HG03103 (cell line): ENCODE measurements at regions not wholly inside any gene's neighbourhood (a gene's known extent, or its start where the extent isn't known, plus 50 kb on each side); places are given as distances from the start of the nearest gene placed in this dataset.

Experiments
- ATAC-seq: cut with Tn5 transposase; IDR thresholded peaks from one replicate; pipeline ENCODE4 v1.9.1; 2021; ENCODE audit warnings: low read depth; ENCODE audit not compliant: unreplicated experiment

DNA sequence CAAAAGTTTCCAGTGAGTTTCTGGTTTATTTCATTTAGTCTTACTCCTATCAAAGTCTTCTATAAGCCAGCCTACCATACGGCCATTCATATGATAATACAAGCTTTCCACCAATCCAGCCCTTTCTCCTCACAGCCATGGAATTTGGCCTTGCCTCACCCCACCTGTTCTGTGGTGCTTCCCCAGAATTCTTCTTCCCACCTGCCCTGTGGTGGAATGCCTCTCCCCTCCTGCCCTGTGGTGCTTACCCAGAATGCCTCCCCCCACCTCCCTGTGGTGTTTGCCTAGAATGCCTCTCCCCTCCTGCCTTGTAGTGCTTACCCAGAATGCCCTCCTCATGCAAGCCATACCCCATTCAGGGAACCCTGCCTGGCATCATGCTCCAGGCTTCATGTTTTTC lies 90.3 kb upstream of the APC start:
- ATAC-seq, result no peak

DNA sequence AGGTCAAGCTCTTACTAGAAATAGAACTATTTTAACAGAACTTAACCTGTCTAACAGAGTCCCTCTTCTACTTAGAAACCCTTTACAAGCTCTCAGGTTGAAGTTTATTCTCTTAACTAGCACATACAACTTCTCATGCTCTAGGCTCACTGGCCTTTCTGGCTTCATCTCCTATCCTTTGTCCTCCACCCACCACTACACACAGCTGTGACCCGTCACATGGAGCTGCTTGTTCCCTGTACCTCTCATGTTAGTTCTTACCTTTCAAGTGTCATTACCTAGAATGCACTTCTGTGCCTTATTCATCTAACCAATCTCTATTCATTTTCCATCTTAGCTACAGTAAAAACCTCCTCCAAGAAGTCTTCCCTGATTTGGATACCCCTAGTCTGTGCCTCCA lies 89.4 kb upstream of the APC start:
- ATAC-seq, result no peak

DNA sequence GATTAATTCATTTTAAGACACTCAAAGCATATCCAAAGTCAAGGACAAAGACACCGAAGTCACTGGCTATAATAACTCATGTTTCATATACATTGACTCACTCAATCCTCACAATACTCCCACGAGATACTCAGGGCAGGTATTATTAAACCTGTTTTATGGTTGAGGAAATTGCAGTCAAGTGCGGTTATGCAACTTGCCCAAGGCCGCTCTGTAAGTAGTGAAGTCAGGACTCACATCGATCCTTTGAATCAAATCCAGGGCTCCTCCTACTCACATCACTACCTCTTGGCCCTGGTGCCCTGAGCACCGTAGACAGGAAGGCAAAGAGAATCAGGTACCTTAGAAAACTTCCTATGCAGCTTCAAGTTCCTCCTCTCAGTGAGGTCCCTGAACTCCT lies 87.8 kb upstream of the APC start:
- ATAC-seq, result no peak

DNA sequence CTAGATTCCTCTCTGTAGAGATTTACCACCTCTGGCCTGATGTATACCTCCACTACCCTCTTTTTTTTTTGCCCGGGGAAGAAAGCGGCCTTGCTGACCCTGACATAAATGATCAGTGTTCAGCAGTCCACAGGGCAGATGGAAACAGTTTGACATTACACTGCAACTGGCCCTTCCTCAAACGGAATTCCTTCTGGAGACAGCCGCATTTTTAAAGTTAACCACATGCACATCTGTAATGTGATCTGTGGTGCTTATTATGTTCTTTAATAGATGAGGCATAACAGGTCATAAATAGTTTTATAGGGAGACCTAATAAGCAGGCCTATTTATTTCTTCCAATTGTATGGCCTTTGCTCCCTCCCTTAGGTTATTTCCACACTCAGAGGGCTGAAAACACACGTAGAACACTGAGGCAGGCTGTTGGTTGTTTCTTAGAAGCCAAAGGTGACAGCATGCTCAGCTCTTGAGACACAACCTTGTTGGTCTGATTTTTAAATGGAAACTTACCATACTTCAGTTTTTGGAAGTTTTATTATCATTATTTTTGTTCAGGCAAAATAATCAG lies 84.0 kb upstream of the APC start:
- no peak for ATAC-seq

DNA sequence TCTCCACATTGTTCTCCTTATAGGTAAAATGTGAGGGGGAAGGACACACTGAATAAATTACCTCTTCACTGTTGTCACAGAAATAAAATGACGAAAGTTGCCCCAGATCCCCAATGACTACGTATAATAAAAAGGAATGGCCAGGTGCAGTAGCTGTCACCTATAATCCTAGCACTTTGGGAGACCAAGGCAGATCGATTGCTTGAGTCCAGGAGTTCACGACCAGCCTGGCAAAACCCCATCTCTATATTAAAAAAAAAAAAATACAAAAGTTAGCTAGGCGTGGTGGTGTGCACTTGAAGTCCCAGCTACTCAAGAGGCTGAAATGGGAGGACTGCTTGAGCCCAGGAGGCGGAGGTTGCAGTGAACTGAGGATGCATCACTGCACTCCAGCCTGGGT lies 82.2 kb upstream of the APC start:
- no peak for ATAC-seq

DNA sequence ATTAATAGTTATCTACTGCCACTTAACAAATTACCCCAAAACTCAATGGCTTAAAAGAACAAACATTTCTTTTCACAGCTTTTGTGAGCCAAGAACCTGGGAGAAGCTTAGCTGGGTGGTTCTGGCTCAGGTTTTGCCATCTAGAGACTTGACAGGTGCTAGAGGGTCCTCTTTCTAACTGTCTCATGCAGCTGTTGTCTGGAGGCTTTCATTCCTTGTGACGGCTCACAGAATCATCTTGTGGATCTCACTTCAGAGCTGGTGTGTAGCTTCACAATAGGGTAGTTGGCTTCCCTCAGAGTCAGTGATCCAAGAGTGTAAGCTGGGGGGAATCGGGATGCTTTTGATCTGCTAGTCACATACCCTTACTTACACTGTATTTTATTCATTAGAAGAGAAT lies 81.2 kb upstream of the APC start:
- no peak for ATAC-seq

DNA sequence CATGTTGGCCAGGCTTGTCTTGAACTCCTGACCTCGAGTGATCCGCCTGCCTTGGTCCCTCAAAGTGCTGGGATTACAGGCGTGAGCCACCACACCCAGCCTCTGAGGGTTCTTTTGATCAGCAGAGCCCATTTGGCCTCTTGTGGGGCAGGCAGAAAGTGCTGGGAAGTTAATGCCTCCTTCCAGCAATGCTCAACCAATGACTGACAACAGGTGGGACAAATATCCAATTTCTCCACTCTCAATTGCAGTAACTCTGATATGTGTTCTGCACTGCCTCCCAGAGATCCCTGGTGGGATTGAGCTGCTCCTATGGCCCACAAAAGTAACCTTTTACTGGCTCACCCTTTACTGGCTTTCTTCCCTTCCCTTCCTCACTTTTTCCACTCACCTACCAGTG lies 79.9 kb upstream of the APC start:
- no peak for ATAC-seq

DNA sequence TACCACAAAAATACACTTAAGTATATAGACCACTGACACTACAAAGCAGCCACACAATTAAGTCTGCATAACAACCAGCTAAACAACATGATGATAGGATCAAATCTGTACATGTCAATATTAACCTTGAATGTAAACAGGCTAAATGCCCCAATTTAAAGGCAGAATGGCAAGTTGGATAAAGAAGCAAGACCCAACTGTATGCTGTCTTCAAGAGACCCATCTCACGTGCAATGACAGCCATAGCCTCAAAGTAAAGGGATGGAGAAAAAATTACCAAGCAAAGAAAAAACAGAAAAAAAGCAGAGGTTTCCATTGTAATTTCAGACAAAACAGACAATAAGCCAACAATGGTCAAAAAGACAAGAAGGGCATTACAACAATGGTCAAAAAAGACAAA lies 77.3 kb upstream of the APC start:
- ATAC-seq, result no peak

DNA sequence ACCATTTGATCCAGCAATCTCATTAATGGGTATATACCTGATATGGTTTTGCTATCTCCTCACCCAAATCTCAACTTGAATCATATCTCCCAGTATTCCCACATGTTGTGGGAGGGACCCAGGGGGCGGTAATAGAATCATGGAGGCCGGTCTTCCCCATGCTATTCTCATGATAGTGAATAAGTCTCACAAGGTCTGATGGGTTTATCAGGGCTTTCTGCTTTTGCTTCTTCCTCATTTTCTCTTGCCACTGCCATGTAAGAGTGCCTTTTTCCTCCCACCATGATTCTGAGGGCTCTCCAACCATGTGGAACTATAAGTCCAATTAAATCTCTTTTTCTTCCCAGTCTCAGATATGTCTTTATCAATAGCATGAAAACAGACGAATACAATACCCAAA lies 74.5 kb upstream of the APC start:
- ATAC-seq, result no peak

DNA sequence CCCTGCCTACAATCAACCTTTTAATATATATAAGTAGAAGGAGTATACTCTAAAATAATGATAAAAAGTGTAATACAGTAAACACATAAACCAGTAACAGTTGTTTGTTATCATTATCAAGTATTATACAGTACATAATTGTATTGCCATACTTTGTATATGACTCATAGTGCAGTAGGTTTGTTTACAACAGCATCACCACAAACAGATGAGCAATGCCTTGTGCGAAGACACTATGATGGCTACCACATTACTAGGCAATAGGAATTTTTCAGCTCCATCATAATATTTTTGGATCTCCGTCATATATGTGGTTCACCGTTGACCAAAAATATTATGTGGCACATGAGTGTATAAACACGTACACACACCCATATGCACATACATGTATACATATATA lies 69.7 kb upstream of the APC start:
- ATAC-seq, result no peak

DNA sequence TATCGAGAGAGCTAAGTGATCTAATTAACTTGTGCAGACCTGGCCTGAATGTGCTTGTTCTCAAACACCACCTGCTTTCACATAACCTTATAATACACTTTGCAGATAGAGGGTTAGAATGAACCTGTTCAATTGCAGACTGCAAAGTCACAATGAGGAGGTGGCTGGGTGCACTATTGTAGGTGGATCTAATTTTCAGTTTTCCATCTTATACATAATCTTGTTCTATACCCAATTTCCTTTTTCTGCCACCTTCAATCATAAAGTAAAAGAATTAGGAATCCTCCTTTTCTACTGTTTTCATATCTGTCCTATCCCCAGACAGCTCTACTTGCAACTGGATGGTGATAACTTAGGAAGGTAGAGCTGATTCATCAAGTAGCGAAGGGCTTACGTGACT lies 68.8 kb upstream of the APC start:
- no peak for ATAC-seq

DNA sequence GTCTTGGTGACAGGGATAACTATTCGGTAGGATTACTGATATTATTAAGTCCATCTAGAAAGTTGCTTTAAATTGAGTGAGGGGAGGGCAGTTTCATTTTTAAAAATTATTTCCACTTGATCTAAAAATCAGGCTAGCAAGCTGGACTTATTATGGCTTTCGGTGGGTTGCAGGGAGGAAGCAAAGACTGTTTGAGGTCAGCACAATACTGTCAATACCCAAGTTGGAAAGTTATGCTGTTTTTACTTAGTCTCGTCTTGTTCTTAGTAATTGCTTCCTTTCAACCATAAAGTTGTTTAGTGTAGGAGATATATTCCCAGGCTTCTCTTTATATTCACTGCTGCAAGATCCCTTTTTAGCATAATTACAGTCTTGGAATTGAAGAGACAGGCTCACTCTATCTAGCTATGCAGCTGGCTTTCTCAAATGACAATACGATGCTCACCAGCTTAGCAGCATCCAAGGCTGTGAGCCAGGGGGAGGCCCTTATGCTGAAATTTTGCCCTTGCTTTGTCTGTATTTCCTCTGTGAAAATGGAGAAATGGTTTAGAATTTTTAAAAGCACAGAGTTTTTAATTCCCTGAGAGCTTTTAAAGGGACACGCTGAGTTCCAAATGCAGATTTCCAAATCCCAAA lies 68.2 kb upstream of the APC start:
- ATAC-seq, result no peak

DNA sequence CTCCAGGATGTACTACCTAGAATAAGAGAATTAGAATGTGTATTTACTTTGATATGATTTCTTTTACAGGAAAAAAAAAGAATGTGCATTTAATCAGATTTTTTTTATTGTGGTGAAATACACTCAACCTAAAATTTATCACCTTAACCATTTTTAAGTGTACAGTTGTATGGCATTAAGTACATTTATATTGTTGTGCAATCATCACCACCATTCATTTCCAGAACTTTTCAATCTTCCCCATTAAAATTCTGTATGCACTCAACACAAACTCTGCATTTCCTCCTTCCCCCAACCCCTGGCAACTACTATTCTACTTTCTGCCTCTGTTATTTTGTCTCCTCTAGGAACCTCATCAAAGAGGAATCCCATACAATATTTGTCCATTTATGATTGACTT lies 66.0 kb upstream of the APC start:
- ATAC-seq, result no peak

DNA sequence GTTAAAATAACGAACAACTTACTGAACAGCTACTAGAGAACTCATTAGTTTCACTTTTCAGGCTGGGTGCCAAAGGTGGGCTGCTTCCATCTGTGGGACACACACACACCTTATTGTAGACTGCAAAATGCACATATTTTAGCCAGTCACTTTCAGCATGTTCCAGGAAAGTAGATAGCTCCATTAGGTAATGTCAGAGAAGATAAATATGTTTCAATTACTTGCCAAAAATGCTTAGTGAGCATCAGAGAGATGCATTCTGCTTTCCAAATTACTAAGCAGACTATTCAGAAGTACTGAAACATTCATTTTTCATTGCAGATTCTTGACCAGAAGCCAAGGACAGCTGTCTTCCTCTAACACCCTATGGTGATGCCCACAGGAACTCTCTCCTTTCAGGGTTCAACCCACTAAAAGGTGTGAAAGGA lies 56.2 kb upstream of the APC start:
- ATAC-seq, result no peak

DNA sequence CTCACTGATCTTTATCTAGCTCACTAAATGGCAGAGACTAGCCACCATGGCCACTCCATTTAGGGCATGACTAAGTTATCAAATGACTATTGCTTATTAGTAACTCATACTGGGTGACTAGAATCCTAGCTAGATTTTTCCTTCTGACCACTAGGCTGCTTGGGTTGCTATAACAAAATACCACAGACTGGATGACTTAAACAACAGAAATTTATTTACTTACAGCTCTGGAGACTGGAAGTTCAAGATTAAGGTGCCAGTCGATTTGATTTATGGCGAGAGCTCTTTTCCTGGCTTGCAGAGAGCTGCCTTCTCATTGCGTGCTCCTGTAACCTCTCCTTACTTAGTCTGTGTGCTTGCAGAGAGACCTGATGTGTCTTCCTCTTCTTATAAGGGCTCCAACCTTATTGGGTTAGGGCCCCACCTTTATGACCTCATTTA lies 55.0 kb upstream of the APC start:
- ATAC-seq, result no peak

DNA sequence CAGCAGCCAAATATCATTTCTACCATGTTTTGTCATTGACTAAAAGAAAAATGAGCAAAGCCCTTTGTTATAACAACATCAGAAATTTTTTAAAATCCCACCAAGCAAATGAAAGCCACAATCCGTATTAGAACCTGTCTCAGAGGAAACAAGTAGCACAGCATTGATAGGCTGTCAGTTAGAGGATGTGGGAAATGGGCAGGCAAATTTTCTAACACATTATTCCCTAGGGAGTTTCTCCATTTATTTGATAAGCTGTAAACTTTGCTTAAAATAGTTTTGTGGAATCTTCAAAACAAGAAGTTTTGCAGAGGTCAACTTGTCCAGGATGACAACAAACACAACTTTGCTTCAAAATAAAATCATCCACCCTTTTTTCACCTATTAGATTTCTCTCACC lies 53.6 kb upstream of the APC start:
- ATAC-seq, result no peak

DNA sequence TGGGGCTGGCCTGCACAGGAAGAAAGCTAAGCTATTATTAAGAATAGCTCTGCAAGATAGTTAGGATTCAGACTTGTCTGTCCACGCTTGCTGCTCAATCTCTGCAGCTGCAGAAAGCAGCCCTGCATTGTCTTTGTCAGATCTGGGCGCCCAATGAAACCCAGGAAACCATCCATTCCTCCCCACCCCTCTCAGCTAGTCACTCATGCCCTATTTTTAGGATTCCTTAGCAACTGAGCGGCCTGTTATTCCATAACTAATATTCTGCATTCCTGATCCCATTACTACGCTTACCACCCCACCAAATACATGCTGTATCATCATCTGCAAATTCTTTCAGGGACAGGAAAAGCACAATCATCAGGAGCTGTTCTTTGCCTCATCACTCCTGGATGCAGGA lies 52.9 kb upstream of the APC start:
- no peak for ATAC-seq

DNA sequence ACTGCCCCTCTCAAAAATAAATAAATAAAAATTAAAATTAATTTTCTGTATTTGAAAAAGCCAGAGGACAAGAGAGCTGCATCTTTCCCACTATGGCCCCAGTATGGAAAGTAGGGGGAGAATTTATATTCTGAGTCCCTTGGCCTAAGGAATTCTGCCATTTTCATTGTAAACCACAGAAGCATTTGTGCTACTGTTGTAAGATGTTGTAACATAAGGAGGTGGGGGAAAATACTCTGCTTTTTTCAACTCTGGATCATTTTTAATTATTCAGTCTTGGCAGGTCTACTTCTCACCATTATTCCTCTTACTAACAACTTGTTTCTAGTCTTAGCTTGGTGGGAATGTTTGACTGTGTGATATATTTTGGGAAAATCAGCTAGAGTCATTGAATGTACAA lies 52.3 kb upstream of the APC start:
- no peak for ATAC-seq

DNA sequence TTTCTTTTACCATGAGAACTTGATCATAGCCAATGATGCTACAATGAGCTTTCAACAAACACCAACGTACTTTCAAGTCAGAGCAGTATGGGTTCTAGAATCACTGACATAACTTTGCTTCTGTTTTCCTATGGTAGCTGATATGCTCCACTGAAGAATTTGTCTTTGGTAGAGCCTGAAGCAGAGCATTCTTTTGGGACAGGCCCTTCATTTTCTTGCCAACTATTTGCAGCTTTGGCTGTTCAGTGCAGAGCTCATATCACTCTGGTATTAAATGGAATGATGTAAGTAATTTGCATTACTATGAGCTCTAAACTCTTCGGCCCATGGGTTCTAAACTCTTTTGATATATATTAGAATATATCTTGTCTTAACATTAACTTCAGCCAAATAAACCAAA lies 51.8 kb upstream of the APC start:
- ATAC-seq, result no peak

DNA sequence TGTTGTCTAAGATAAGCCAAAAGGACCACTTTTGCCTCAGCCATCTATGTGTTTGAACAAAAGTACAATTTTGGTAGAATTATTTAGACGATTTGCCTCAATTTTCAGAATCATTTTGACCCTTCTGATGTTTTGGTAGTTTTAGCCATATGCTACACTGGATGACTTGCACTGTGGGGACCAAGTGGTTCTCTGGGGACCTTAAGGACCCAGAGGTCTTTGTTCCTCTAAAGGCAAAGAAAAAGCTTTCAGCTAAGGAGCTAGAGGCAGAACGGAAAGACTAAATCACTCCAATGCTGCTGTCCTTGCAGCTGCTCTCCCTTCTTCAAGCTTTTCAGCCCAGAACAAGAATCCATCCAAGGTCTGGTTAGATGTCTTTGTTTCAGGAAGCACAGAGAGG lies 51.0 kb upstream of the APC start:
- no peak for ATAC-seq

DNA sequence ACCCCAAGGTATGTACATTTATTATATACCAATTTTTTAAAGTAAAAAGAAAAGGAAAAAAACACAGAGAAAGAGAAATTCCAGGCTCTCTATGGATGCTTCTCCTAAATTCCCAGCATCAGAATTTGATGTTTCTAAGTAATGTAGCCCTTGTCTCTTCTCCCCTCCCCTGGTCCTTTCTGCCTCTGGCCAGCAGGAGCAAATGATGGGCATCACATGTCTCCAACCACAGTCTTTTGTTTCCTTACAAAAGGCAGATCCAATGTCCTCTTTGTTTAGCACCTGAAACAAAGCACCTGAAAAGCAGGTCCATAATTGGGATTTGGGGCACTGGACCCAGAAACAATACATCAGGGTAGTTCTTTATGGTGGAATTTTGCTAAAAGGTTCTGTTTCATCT lies 50.4 kb upstream of the APC start:
- ATAC-seq, result no peak
